ENCODE measurements at regions not wholly inside any gene's neighbourhood (a gene's known extent, or its start where the extent isn't known, plus 50 kb on each side); places are given as distances from the start of the nearest gene placed in this dataset.

DNA sequence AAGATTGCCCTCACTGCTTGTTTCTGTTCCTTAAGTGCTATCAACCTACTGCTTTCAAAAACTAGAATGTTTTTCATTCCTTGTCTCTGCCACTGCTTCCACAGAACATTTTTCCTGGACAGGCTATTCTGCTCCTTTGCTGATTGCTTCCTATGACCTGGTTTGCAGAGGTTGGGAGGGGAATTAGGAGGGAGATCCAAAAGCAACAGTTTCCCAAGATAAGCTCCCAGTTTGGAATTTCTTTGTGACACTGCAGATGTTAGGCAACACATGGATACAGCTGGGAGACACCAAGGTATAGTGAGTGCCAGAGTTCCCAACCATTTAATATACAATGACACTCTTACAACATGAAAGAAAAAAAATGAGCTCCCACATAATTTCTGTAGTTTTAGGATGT lies 1036.5 kb downstream of the ROBO2 start:
- TF ChIP-seq, protein P1, sequence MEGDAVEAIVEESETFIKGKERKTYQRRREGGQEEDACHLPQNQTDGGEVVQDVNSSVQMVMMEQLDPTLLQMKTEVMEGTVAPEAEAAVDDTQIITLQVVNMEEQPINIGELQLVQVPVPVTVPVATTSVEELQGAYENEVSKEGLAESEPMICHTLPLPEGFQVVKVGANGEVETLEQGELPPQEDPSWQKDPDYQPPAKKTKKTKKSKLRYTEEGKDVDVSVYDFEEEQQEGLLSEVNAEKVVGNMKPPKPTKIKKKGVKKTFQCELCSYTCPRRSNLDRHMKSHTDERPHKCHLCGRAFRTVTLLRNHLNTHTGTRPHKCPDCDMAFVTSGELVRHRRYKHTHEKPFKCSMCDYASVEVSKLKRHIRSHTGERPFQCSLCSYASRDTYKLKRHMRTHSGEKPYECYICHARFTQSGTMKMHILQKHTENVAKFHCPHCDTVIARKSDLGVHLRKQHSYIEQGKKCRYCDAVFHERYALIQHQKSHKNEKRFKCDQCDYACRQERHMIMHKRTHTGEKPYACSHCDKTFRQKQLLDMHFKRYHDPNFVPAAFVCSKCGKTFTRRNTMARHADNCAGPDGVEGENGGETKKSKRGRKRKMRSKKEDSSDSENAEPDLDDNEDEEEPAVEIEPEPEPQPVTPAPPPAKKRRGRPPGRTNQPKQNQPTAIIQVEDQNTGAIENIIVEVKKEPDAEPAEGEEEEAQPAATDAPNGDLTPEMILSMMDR (IDR thresholded peaks at IDR 0.05; ENCODE audit: low read depth, low read length): no peak
- in situ Hi-C loops (cut with HindIII; ENCODE audit: low sequenced_read_pairs): no loop called here

DNA sequence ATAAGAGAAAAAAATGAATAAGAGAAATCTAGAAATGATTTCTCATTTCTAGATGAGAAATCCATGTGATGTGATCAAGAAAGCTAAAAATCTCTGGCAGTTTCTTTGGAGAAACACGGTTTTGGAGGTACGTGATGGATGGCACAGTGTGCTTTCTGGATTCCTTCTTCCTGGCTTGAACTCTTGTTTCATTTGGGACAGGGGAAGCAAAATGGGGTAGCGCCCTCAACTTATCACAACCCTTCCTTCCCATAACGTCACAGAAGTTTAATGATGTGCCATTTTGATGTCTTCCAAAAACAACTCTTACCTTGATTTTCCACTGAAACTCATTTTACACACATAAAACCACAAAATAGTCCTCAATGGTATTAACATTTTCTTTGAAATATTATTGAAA lies 1037.3 kb downstream of the ROBO2 start:
- TF ChIP-seq, protein P1 (IDR thresholded peaks at IDR 0.05; ENCODE audit: low read depth, low read length): no peak
- H3K4me3 ChIP-seq (ENCODE audit: low read depth, low read length): no peak overlapping the region
- in situ Hi-C loops (cut with HindIII; ENCODE audit: low sequenced_read_pairs): no loop called here
- DNase-seq (ENCODE audit: low read depth, low spot score): no peak

More for the DNA sequence above, 1036.5 kb downstream of the ROBO2 start:
- no peak for DNase-seq (ENCODE audit: low read depth, low spot score)
- no peak overlapping the region for H3K4me3 ChIP-seq (ENCODE audit: low read depth, low read length)

GRCh38 chr3:78077842-78078241 lies 1037.9 kb downstream of the ROBO2 start:
- in situ Hi-C loops (cut with HindIII; ENCODE audit: low sequenced_read_pairs): no loop called here
- TF ChIP-seq, protein P1 (IDR thresholded peaks at IDR 0.05; ENCODE audit: low read depth, low read length): no peak
- H3K4me3 ChIP-seq (ENCODE audit: low read depth, low read length): no peak overlapping the region
- DNase-seq (ENCODE audit: low read depth, low spot score): no peak

DNA sequence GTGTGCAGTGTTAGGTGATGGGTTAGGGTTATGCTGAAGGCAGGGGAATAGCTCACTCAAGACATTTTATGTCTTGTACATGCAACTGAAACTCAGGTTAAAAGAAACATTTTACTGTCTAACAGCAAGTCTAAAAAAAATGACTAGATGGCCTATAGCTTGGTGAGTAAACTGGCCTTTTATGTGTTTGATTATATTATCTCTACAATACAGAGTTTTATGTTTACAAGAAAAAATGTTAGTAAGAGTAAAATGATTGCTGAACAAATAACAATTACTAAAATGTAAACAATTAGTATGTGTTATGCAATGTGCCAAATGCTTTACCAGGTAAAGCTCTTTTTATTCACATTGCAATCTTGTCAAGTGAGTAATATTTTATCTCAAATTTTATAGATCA lies 1039.6 kb downstream of the ROBO2 start:
- DNase-seq (ENCODE audit: low read depth, low spot score): no peak
- H3K4me3 ChIP-seq (ENCODE audit: low read depth, low read length): no peak overlapping the region
- TF ChIP-seq, protein P1 (IDR thresholded peaks at IDR 0.05; ENCODE audit: low read depth, low read length): no peak
- in situ Hi-C loops (cut with HindIII; ENCODE audit: low sequenced_read_pairs): no loop called here

- in situ Hi-C loops (cut with HindIII; ENCODE audit: low sequenced_read_pairs): no loop called here
- H3K4me3 ChIP-seq (ENCODE audit: low read depth, low read length): no peak overlapping the region
- TF ChIP-seq, protein P1 (IDR thresholded peaks at IDR 0.05; ENCODE audit: low read depth, low read length): no peak
- DNase-seq (ENCODE audit: low read depth, low spot score): peak; percentile 8
Measured at GRCh38 chr3:78086150-78086549, 1046.3 kb downstream of the ROBO2 start.

- no peak overlapping the region for H3K4me3 ChIP-seq (ENCODE audit: low read depth, low read length)
- in situ Hi-C loops (cut with HindIII; ENCODE audit: low sequenced_read_pairs): no loop called here
- TF ChIP-seq, protein P1 (IDR thresholded peaks at IDR 0.05; ENCODE audit: low read depth, low read length): no peak
- no peak for DNase-seq (ENCODE audit: low read depth, low spot score)
Measured at GRCh38 chr3:78087134-78087533, 1047.2 kb downstream of the ROBO2 start.

DNA sequence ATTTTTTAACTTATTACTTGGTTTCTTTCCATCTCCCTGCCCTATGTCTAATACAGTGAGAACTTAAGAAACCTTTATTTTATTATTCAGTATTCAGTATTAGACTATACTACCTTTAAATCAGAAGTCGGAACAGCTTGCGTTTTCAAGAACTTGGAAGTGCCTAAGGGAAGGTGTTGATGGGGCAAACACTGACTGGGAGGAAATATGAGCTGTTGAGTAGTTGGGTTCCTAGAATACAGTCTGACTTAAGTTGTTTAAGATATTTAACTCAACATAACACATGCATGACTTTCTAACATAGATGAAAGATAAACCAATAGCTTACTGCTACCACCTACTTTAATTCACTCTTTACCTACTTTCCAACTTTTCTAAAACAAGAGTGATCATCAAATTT lies 1048.1 kb downstream of the ROBO2 start:
- in situ Hi-C loops (cut with HindIII; ENCODE audit: low sequenced_read_pairs): no loop called here
- no peak overlapping the region for H3K4me3 ChIP-seq (ENCODE audit: low read depth, low read length)
- TF ChIP-seq, protein P1 (IDR thresholded peaks at IDR 0.05; ENCODE audit: low read depth, low read length): no peak
- no peak for DNase-seq (ENCODE audit: low read depth, low spot score)
